Frontal cortex (tissue), 3 donors: ENCODE measurements at regions not wholly inside any gene's neighbourhood (a gene's known extent, or its start where the extent isn't known, plus 50 kb on each side); places are given as distances from the start of the nearest gene placed in this dataset.
"Not testable (repeated sequence)": the region's sequence is repeated elsewhere in the genome, so short reads cannot be mapped to it uniquely, and the experiment has no call there.

Experiments used
- DNase-seq, 2 donors: peaks; one replicate each; pipeline ENCODE4 v3.0.0; 2012; ENCODE audit warnings: low spot score in 2 of 2
- FAIRE-seq: peaks from 2 replicates; lab custom pipeline; 2012; peaks lifted over from hg19 to GRCh38; lab: Jason Lieb, UNC
- donor health status: control.
- donor health status: control.
- donor health status: control.

- not testable (repeated sequence) for DNase-seq, FAIRE-seq
Measured at GRCh38 chr14:105884192-105884807, 357.9 kb downstream of the TMEM121 start.

GRCh38 chr14:105884808-105885281, 358.5 kb downstream of the TMEM121 start:
- no peak for DNase-seq

GRCh38 chr14:105885561-105886320, 359.4 kb downstream of the TMEM121 start:
- no peak for FAIRE-seq
- no peak for DNase-seq

More at GRCh38 chr14:105884808-105885281, 358.5 kb downstream of the TMEM121 start:
- no peak for FAIRE-seq

DNA sequence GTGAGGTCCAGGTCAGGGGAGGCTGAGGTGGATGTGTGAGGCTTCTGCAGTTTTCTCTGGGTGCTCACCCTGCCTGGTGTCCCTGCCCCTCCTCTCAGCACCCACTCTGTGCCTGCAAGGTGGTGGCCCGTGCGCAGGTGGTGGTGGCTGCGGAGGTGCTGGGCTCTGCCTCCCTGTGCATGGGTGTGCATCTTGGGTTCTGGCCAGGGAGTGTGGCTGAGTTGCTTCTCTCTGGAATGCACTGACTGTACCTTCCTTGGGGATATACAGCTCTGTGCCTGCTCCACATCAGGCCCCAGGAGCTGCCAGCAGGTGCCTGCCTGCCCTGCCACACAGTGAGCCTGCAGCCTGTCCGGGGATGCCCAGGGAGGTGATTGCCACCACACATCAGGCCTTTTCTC, 360.4 kb downstream of the TMEM121 start:
- not testable (repeated sequence) for FAIRE-seq, DNase-seq

DNA sequence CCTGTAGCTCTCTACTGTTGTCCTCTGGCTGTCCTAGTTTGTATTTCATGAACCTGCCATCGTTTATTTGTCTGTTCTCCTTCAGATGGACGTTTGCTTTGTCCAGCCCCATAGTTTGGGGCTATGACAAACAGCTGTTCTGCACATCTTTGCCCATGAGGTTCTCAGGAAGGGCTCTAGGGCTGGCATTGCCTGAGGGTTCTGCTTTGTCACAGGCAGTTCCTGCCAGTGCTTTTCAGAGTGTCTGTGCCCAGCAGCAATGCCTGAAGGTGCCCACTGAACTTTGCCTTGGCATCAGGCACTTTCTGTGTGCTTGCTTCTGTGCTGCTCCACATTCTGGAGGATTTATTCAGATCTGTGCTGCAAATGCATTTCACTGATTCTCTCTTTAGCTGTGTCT, 361.3 kb downstream of the TMEM121 start:
- DNase-seq (no peak), FAIRE-seq (no peak)

DNA sequence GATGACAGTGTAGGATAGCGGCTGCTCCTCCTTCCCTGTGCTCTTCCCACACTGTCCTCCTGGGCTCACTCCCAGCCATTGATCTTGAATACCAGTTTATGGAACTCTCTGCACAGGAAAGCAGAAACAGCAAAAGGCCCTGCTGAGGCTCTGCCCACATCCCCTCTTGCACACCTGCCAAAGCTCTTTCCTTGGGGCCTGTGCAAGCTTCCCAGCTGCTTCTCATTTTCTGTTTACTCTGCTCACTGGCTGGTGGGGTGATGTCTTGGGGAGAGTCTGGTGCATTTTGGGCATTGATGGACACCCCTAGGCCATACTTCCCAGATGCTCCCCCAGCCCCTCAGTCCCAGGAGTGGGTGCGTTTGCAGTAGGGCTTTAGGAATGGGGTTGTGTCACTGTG, 361.8 kb downstream of the TMEM121 start:
- FAIRE-seq: no peak
- DNase-seq: no peak

DNA sequence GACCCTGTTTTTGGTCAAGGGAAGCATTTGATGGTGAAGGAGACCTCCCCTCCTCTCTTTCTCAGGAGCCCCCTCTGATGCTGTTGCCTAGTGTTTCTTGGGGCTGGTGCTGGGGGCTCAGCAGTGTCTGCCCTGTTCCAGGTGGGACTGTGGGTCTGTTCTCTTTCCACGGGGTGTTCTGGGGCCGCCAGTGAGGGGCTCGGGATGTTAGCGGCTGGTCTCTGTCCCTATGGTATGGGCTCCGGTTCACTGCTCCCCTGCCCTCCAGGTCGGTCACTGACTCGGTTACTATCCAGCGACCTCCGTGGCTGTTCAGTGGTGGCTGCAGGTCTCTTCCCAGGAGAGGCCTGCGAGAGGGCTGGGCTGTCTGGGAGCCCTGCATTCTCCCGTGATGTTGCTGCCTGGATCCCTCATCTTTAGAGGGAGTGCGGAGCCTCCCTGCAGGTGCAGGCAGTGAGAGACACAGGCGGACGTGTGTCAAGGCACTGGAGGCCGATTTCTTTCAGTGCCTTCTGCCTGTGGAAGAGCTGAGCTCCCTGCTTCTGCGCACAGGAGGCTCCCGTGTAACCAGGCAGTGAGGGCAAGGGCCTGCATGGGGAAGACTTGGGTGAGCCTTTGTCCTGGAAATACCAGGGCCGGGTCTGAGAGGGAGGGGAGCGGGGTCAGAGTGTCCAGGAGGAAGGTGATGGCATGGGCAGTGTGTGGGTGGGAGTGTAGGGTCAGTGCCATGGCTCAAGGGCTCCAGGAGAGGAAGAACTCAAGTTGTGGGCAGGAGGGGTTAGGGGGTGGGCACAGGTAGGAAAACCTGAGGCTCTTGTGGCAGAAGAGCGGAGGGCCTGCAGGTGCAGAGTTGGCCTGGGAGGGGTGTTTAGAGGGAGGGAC, 362.6 kb downstream of the TMEM121 start:
- no peak for FAIRE-seq
- DNase-seq: no peak

- DNase-seq: no peak
- FAIRE-seq: no peak
Measured at GRCh38 chr14:105889666-105890473, 363.5 kb downstream of the TMEM121 start.

- DNase-seq (no peak), FAIRE-seq (no peak)
Measured at GRCh38 chr14:105890474-105891220, 364.3 kb downstream of the TMEM121 start.

- FAIRE-seq (no peak), DNase-seq (no peak)
Measured at GRCh38 chr14:105891221-105891602, 364.8 kb downstream of the TMEM121 start.

DNA sequence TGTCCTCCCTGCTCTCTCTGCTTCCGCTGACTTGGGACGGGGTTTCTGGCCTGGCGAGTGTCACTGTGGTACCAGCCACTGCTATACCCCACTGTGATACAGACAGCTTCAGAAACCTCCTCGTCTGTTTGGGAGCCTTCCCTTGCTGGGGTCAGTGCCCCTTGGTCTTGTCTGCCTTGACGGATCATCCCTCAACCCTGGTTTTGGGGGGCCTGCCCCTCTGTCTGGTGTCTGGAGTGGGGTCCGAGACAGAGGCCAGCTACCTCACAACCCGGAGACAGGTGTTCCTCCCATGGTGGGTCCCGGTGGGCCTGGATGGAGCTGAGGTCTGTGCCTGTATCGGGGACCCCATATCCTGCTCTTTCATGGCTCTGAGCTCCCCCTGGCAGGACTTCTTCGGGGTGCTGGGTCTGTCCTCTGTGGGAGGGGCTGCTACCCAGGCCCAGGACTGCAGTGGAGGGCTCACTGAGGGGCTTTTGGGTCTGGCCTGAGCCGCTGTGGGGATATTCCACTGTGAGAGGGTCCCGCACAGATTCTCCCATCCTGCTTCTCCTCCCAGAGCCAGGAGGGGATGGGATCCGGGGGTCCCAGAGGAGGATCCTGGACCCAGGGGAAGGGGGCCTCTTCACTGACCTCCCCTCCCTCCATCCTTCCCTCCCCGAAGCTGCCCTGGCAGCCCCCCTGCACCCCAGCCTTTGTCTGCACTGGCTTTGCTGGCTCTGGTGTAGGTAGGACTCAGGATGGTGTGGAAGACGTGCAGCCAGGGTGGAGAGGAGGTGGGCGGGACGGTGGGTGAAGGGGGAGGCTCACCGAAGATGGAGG, 365.5 kb downstream of the TMEM121 start:
- DNase-seq (no peak), FAIRE-seq (no peak)

- not testable (repeated sequence) for FAIRE-seq, DNase-seq
Measured at GRCh38 chr14:105892453-105893441, 366.4 kb downstream of the TMEM121 start.

GRCh38 chr14:105893686-105894085, 367.3 kb downstream of the TMEM121 start:
- DNase-seq, FAIRE-seq: not testable (repeated sequence)

DNA sequence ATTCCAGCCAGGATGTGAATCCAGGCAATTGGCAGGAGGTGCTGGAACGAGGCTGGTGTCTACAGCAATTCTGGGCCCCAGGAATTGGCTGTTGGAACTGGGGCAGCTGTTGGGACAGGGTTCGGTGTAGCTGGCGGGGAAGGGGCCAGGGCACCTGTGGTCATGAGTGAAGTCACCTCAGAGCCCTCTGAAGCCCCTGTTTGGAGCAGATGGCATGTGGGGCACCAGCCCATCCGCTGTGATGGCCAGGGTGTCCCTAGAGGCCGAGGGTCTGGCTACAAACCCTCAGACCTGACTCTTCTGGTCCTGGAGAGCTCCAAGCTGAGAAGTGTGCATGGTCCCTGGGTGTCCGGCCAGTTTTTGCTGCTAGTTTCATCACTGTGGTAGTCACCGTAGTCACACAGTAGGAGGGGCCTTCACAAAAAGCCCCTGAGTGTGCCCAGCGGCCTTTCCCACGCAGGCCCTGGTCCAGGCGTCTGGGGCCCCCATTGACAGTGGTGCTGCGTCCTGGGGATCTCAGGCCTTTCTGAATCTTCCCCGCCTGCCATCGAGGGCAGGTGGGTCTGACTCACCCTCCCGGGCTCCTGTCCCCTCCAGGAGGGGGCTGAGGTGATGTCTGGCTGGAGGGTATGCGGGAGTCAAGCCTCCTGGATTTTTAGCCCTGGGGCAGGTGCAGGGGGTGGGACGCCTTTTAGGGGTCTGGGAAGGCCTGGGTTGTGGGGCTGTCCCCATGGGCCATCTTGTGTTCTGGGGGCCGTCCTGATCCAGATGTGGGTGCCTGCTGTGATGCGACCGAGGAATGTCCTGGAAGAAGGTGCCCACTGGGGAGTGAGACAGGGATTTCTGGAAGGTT, 368.0 kb downstream of the TMEM121 start:
- DNase-seq (no peak), FAIRE-seq (no peak)

GRCh38 chr14:105894978-105895881, 368.8 kb downstream of the TMEM121 start:
- DNase-seq (no peak), FAIRE-seq (no peak)
